Fibroblast of pulmonary artery (primary cell): ENCODE measurements at regions not wholly inside any gene's neighbourhood (a gene's known extent, or its start where the extent isn't known, plus 50 kb on each side); places are given as distances from the start of the nearest gene placed in this dataset.

Source experiments
- DNase-seq: peaks from one replicate; pipeline ENCODE4 v3.0.0-alpha.2; 2010; ENCODE audit warnings: low read depth
- H3K4me3 ChIP-seq: replicated peaks from 2 replicates; pipeline ENCODE4 v1.5.1; 2011; ENCODE audit warnings: low read depth, mild to moderate bottlenecking, control low read depth, low read length, moderate library complexity
- TF ChIP-seq, protein P1 (sequence below): IDR thresholded peaks from 2 replicates; pipeline ENCODE4 v1.5.1; 2011; ENCODE audit warnings: mild to moderate bottlenecking, control low read depth, low read length, inconsistent platforms; ENCODE audit errors: missing control alignments

DNA sequence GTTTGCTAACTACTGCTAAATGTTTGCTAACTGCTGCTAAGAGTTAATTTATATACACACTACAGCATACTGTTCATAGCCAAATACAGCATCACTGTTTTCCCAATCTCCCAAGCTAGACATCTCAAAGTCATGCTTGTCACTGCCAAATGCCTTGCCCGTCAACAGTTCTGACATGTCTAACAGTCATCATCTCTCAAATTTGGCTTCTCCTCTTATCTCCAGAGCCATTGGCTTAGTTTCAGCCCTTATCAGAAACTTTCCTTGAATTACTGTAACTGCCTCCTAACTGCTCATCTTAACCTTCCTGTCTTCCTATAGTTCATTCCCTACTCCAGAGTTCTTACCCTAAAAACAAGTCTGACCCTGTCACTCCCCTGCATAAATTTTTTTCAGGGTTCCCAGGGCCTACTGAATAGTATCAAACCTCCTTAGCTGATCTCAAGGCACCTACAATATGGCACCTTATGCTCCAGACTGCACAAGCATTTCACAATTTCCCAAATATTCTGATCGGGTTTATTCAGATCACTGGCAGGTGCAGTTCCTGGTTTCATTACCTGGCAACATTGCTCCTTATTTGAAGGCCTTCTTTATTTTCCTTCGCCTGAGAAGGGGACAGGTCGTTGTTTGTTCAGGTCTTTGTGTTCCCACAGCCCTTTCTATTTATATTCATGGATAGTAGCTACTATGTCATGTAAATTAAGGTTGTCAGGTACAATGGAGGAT lies 55.9 kb upstream of the ANKRD55 start:
- no peak for DNase-seq
- H3K4me3 ChIP-seq: no peak overlapping the region
- TF ChIP-seq, protein P1, sequence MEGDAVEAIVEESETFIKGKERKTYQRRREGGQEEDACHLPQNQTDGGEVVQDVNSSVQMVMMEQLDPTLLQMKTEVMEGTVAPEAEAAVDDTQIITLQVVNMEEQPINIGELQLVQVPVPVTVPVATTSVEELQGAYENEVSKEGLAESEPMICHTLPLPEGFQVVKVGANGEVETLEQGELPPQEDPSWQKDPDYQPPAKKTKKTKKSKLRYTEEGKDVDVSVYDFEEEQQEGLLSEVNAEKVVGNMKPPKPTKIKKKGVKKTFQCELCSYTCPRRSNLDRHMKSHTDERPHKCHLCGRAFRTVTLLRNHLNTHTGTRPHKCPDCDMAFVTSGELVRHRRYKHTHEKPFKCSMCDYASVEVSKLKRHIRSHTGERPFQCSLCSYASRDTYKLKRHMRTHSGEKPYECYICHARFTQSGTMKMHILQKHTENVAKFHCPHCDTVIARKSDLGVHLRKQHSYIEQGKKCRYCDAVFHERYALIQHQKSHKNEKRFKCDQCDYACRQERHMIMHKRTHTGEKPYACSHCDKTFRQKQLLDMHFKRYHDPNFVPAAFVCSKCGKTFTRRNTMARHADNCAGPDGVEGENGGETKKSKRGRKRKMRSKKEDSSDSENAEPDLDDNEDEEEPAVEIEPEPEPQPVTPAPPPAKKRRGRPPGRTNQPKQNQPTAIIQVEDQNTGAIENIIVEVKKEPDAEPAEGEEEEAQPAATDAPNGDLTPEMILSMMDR: no peak

GRCh38 chr5:56286015-56286884 lies 53.1 kb upstream of the ANKRD55 start:
- no peak for DNase-seq
- H3K4me3 ChIP-seq: no peak overlapping the region

DNA sequence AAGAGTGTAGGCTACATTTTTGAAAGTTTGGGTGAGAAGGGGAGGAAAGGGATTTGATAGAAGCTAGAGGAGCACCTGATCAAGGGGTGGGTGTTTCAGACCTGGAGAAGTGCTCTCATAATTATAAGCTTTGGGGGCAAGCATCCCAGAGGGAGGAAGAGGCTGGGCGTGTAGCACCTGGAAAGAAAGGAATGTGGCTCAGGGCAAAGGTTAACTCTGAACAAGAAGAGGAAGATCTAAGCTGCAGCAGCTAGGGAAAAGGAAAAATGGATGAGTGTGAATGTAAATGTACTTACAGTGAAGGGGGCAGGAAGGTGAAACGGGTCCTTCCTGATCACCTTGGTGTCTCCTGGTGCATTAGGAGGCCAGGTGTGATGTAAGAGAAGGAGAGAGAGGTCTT lies 49.8 kb upstream of the ANKRD55 start:
- TF ChIP-seq, protein P1: no peak
- H3K4me3 ChIP-seq: no peak overlapping the region
- no peak for DNase-seq

More at GRCh38 chr5:56286015-56286884, 53.1 kb upstream of the ANKRD55 start:
- TF ChIP-seq, protein P1: no peak
